OCI-LY1 (cell line): ENCODE measurements at regions not wholly inside any gene's neighbourhood (a gene's known extent, or its start where the extent isn't known, plus 50 kb on each side); places are given as distances from the start of the nearest gene placed in this dataset.

Experiments
- H2AFZ ChIP-seq: fragments of 200-600 bp; sonication (generic), shearing (Covaris generic); 2 replicates; pipeline ENCODE4 v1.6.0; 2014; ENCODE audit warnings: antibody characterized with exemption, mild to moderate bottlenecking, low read length
- H3F3A ChIP-seq: fragments of 200-600 bp; sonication (generic), shearing (Covaris generic); 2 replicates; pipeline ENCODE4 v1.6.0; 2014; ENCODE audit warnings: mild to moderate bottlenecking, antibody characterized with exemption, low read length, moderate library complexity; ENCODE audit not compliant: insufficient read depth
- H3K27ac ChIP-seq: fragments of 200-600 bp; sonication (generic); 2 replicates; pipeline ENCODE4 v1.5.1; 2014; ENCODE audit warnings: low read length, mixed run types, mild to moderate bottlenecking, low read depth; ENCODE audit not compliant: poor library complexity, severe bottlenecking
- H3K27me3 ChIP-seq: fragments of 200-600 bp; sonication (generic); 2 replicates; pipeline ENCODE4 v1.6.0; 2014; ENCODE audit warnings: antibody characterized with exemption, mild to moderate bottlenecking, low read length, moderate library complexity; ENCODE audit not compliant: insufficient read depth
- H3K36me3 ChIP-seq: fragments of 200-600 bp; sonication (generic); 2 replicates; pipeline ENCODE4 v1.6.1; 2014; ENCODE audit warnings: mild to moderate bottlenecking, antibody characterized with exemption, low read length, moderate library complexity, mixed read lengths; ENCODE audit not compliant: insufficient read depth
- H3K4me1 ChIP-seq: fragments of 200-600 bp; sonication (generic); 2 replicates; pipeline ENCODE4 v1.5.1; 2014; ENCODE audit warnings: mild to moderate bottlenecking, low read length, moderate library complexity; ENCODE audit not compliant: insufficient read depth, severe bottlenecking
- H3K4me2 ChIP-seq: fragments of 200-600 bp; sonication (generic), shearing (Covaris generic); 2 replicates; pipeline ENCODE4 v1.6.1; 2014; ENCODE audit warnings: low read length
- H3K4me3 ChIP-seq: fragments of 200-600 bp; sonication (generic); 2 replicates; pipeline ENCODE4 v1.5.1; 2014; ENCODE audit warnings: low read length, low read depth, mild to moderate bottlenecking, mixed read lengths; ENCODE audit not compliant: poor library complexity, severe bottlenecking
- H3K79me2 ChIP-seq: fragments of 200-600 bp; shearing (Covaris generic); 2 replicates; pipeline ENCODE4 v1.6.1; 2016; ENCODE audit warnings: mixed run types, low read length, mixed read lengths; ENCODE audit not compliant: insufficient read depth
- H3K9ac ChIP-seq: fragments of 200-600 bp; sonication (generic), shearing (Covaris generic); 2 replicates; pipeline ENCODE4 v1.6.1; 2014; ENCODE audit warnings: mild to moderate bottlenecking, low read length, mixed read lengths
- H3K9me2 ChIP-seq: fragments of 200-600 bp; sonication (generic), shearing (Covaris generic); 2 replicates; pipeline ENCODE4 v1.6.1; 2014; ENCODE audit warnings: low read depth, mild to moderate bottlenecking, low read length, mixed read lengths
- H3K9me3 ChIP-seq: fragments of 200-600 bp; shearing (Covaris generic); 2 replicates; pipeline ENCODE4 v1.6.1; 2014; ENCODE audit warnings: low read length, mixed read lengths
- H4K20me1 ChIP-seq: fragments of 200-600 bp; sonication (generic), shearing (Covaris generic); 2 replicates; pipeline ENCODE4 v1.6.0; 2016; ENCODE audit warnings: mild to moderate bottlenecking, low read length; ENCODE audit not compliant: insufficient read depth
- CTCF ChIP-seq: fragments of 200-600 bp; sonication (generic), shearing (Covaris generic); IDR thresholded peaks from 2 replicates; pipeline ENCODE4 v1.5.1; 2017; ENCODE audit warnings: mild to moderate bottlenecking, antibody characterized with exemption, low read length, moderate library complexity, mixed read lengths
- EZH2 ChIP-seq: fragments of 200-600 bp; sonication (generic), shearing (Covaris generic); IDR thresholded peaks from 2 replicates; pipeline ENCODE4 v1.8.0; 2017; ENCODE audit warnings: borderline replicate concordance, mixed run types, mild to moderate bottlenecking, antibody characterized with exemption, low read length, moderate library complexity, mixed read lengths

- no peaks in the 10 kb centered on the region for H3K27me3 ChIP-seq
- H3K36me3 ChIP-seq, result no peaks in the 10 kb centered on the region
- H3K9me3 ChIP-seq, result no peaks in the 10 kb centered on the region
- no peaks in the 10 kb centered on the region for H3K79me2 ChIP-seq
- no peak overlapping the region for H2AFZ ChIP-seq
- no peak for TF ChIP-seq CTCF
- no peak for TF ChIP-seq EZH2
- H4K20me1 ChIP-seq, result no peaks in the 10 kb centered on the region
- H3K9ac ChIP-seq, result no peak overlapping the region
- H3K27ac ChIP-seq, result no peak overlapping the region
- no peak overlapping the region; the same call in 1 of the 2 replicates for H3K4me2 ChIP-seq
- H3K4me1 ChIP-seq, result peaks cover 13% of the 10 kb centered on the region
- H3K9me2 ChIP-seq, result no peaks in the 10 kb centered on the region
- no peak overlapping the region for H3K4me3 ChIP-seq
- no peaks in the 10 kb centered on the region for H3F3A ChIP-seq
Measured at GRCh38 chr13:48783695-48784230, 130.0 kb downstream of the CYSLTR2 start.

- Histone ChIP-seq H3K27ac (no peak overlapping the region), H4K20me1 (no peaks in the 10 kb centered on the region), H3K4me1 (peaks cover 13% of the 10 kb centered on the region), H3K9ac (no peak overlapping the region), H3K27me3 (no peaks in the 10 kb centered on the region), H2AFZ (no peak overlapping the region), H3K9me2 (no peaks in the 10 kb centered on the region), H3K79me2 (no peaks in the 10 kb centered on the region), H3K4me3 (no peak overlapping the region), H3F3A (no peaks in the 10 kb centered on the region), H3K36me3 (no peaks in the 10 kb centered on the region), H3K4me2 (no peak overlapping the region), H3K9me3 (no peaks in the 10 kb centered on the region)
- no peak for TF ChIP-seq EZH2
- no peak for TF ChIP-seq CTCF
Measured at GRCh38 chr13:48784916-48785548, 131.3 kb downstream of the CYSLTR2 start.

- no peaks in the 10 kb centered on the region for H4K20me1 ChIP-seq
- no peaks in the 10 kb centered on the region for H3F3A ChIP-seq
- no peak overlapping the region for H3K4me2 ChIP-seq
- no peaks in the 10 kb centered on the region for H3K79me2 ChIP-seq
- H3K27me3 ChIP-seq, result no peaks in the 10 kb centered on the region
- H3K4me1 ChIP-seq, result no peaks in the 10 kb centered on the region
- H3K27ac ChIP-seq, result no peak overlapping the region
- no peaks in the 10 kb centered on the region for H3K9me2 ChIP-seq
- H2AFZ ChIP-seq, result no peak overlapping the region
- H3K9ac ChIP-seq, result no peak overlapping the region
- H3K4me3 ChIP-seq, result no peak overlapping the region
- no peaks in the 10 kb centered on the region for H3K36me3 ChIP-seq
- TF ChIP-seq EZH2 (no peak), CTCF (no peak)
- H3K9me3 ChIP-seq, result no peaks in the 10 kb centered on the region
Measured at GRCh38 chr13:48790199-48790598, 136.5 kb downstream of the CYSLTR2 start.
